Daoy (cell line): ENCODE measurements at regions not wholly inside any gene's neighbourhood (a gene's known extent, or its start where the extent isn't known, plus 50 kb on each side); places are given as distances from the start of the nearest gene placed in this dataset.

ENCODE experiments used
- DNase-seq: peaks from one replicate; pipeline ENCODE4 v3.0.0-alpha.2; 2015; ENCODE audit warnings: low read depth

- no peak for DNase-seq
Observed at GRCh38 chr3:150218236-150218635, 189.9 kb upstream of the TSC22D2 start.

- no peak for DNase-seq
Observed at GRCh38 chr3:150217691-150218090, 190.4 kb upstream of the TSC22D2 start.

GRCh38 chr3:150216866-150217600 lies 191.1 kb upstream of the TSC22D2 start:
- no peak for DNase-seq

GRCh38 chr3:150216041-150216811 lies 191.9 kb upstream of the TSC22D2 start:
- DNase-seq: peak; percentile 68

GRCh38 chr3:150215616-150216015 lies 192.5 kb upstream of the TSC22D2 start:
- DNase-seq: no peak

GRCh38 chr3:150213577-150213976 lies 194.5 kb upstream of the TSC22D2 start:
- DNase-seq: no peak

GRCh38 chr3:150210461-150211110 lies 197.5 kb upstream of the TSC22D2 start:
- DNase-seq: no peak

GRCh38 chr3:150203273-150203672 lies 204.8 kb upstream of the TSC22D2 start:
- DNase-seq: no peak

- no peak for DNase-seq
Observed at GRCh38 chr3:150202711-150203110, 205.4 kb upstream of the TSC22D2 start.

GRCh38 chr3:150194957-150195356 lies 213.1 kb upstream of the TSC22D2 start:
- DNase-seq: no peak

GRCh38 chr3:150194513-150194912 lies 213.6 kb upstream of the TSC22D2 start:
- no peak for DNase-seq

GRCh38 chr3:150184426-150185071 lies 213.9 kb upstream of the PFN2 start:
- no peak for DNase-seq

- peak; percentile 86 for DNase-seq
Observed at GRCh38 chr3:150183678-150184425, 213.2 kb upstream of the PFN2 start.

- DNase-seq: no peak
Observed at GRCh38 chr3:150180334-150180733, 209.6 kb upstream of the PFN2 start.

- no peak for DNase-seq
Observed at GRCh38 chr3:150179330-150179729, 208.6 kb upstream of the PFN2 start.

- DNase-seq: peak; percentile 44
Observed at GRCh38 chr3:150177673-150178381, 207.1 kb upstream of the PFN2 start.

GRCh38 chr3:150174179-150174578 lies 203.5 kb upstream of the PFN2 start:
- no peak for DNase-seq

- no peak for DNase-seq
Observed at GRCh38 chr3:150172356-150172755, 201.7 kb upstream of the PFN2 start.

- DNase-seq: no peak
Observed at GRCh38 chr3:150170852-150171520, 200.3 kb upstream of the PFN2 start.

GRCh38 chr3:150169330-150169940 lies 198.7 kb upstream of the PFN2 start:
- no peak for DNase-seq
